Psoas muscle (tissue), 7 donors: ENCODE measurements at regions not wholly inside any gene's neighbourhood (a gene's known extent, or its start where the extent isn't known, plus 50 kb on each side); places are given as distances from the start of the nearest gene placed in this dataset.
"Not testable (repeated sequence)": the region's sequence is repeated elsewhere in the genome, so short reads cannot be mapped to it uniquely, and the experiment has no call there.

Source experiments
- ATAC-seq, 4 donors: fragments of 200-7000 bp; cut with Tn5 transposase; one replicate each; pipeline ENCODE4 v1.9.1; 2020; ENCODE audit warnings: moderate library complexity in 3 of 4, mild to moderate bottlenecking in 2 of 4
- DNase-seq, 2 donors: peaks; one replicate each; pipeline ENCODE4 v3.0.0-alpha.2; 2020
- H3K27ac ChIP-seq: fragments of 200-600 bp; one replicate; pipeline ENCODE4 v1.8.0; 2022
- H3K27me3 ChIP-seq, 3 donors: fragments of 200-600 bp in 1 of 3; one replicate each; pipeline versions ENCODE4 v1.6.1 to v1.8.0; 2013 to 2022; ENCODE audit warnings: low read length in 2 of 3, mild to moderate bottlenecking in 2 of 3, moderate library complexity in 1 of 3; ENCODE audit not compliant: insufficient read depth in 3 of 3
- H3K36me3 ChIP-seq, 2 donors: fragments of 200-600 bp in 1 of 2; one replicate each; pipeline versions ENCODE4 v1.6.1 to v1.8.0; 2013 to 2022; ENCODE audit warnings: low read depth in 1 of 2, mild to moderate bottlenecking in 1 of 2, moderate library complexity in 1 of 2; ENCODE audit not compliant: insufficient read depth in 1 of 2
- H3K4me1 ChIP-seq: fragments of 200-600 bp; one replicate; pipeline ENCODE4 v1.8.0; 2022
- H3K4me3 ChIP-seq: fragments of 200-600 bp; one replicate; pipeline ENCODE4 v1.8.0; 2022; ENCODE audit warnings: mild to moderate bottlenecking
- H3K9me3 ChIP-seq: fragments of 200-600 bp; one replicate; pipeline ENCODE4 v1.8.0; 2022
- CTCF ChIP-seq: fragments of 200-600 bp; IDR thresholded peaks from one replicate; pipeline ENCODE4 v1.8.0; 2022; ENCODE audit warnings: antibody characterized with exemption
- WGBS, 3 donors: extraction: QIAGEN DNeasy Blood & Tissue Kit; methylation state at CpG; one replicate each; pipeline versions ENCODE4 v1.1.6 to v1.1.7; 2013; 5-methylcytosine and 5-hydroxymethylcytosine counted together
- intact Hi-C, 2 donors: fragments of 100-400 bp; cut with DNase I; formaldehyde crosslinking; loops; one replicate each; pipeline versions ENCODE4 v1.11.0 to v1.14.2; 2022
- donor health status: healthy with polysubstance abuse.
- donor health status: DM: no; HTN: no; CAD: no; lungs with moderate emphysema.
- donor health status: Bipolar disorder and iron deficiency.
- donor health status: healthy.
- donor health status: DM: yes; HTN: yes; CAD: no.
- donor health status: DM: no; HTN: no; CAD: no.
- donor health status: DM: yes; HTN: yes; CAD: no.

- no peak overlapping the region for H3K4me3 ChIP-seq
- WGBS, 3 donors, result 59 to 72% (median 63%) methylated on average over 2 of the region's 2 CpGs
- TF ChIP-seq CTCF, result no peak
- H3K36me3 ChIP-seq, result no peaks in the 10 kb centered on the region
- ATAC-seq (no peak), DNase-seq (no peak)
- peaks cover 0 to 2% (median 0%) of the 10 kb centered on the region in 3 donors for H3K27me3 ChIP-seq
- H3K4me1 ChIP-seq, result no peaks in the 10 kb centered on the region
- intact Hi-C loops, result no loop called here
- H3K27ac ChIP-seq, result no peak overlapping the region
- no peaks in the 10 kb centered on the region for H3K9me3 ChIP-seq
Observed at GRCh38 chr15:81064253-81064652, 63.5 kb downstream of the TLNRD1 start.

- ATAC-seq, DNase-seq, H3K36me3 ChIP-seq, H3K27me3 ChIP-seq, H3K4me1 ChIP-seq, H3K27ac ChIP-seq, H3K9me3 ChIP-seq, H3K4me3 ChIP-seq, intact Hi-C loops: not testable (repeated sequence)
Observed at GRCh38 chr15:81067567-81067966, 66.5 kb upstream of the CFAP161 start.

- H3K27me3 ChIP-seq, result no peaks in the 10 kb centered on the region
- no peaks in the 10 kb centered on the region for H3K4me1 ChIP-seq
- H3K36me3 ChIP-seq, result no peaks in the 10 kb centered on the region
- H3K27ac ChIP-seq, result no peak overlapping the region
- intact Hi-C loops, result no loop called here
- TF ChIP-seq CTCF, result no peak
- no peak overlapping the region for H3K4me3 ChIP-seq
- ATAC-seq, result no peak
- no peak for DNase-seq
- WGBS, 3 donors, result 81 to 90% (median 83%) methylated on average over 4 of the region's 4 CpGs
- no peaks in the 10 kb centered on the region for H3K9me3 ChIP-seq
Observed at GRCh38 chr15:81068516-81068915, 65.6 kb upstream of the CFAP161 start.

GRCh38 chr15:81069356-81069755 is 64.7 kb upstream of the CFAP161 start:
- Histone ChIP-seq H3K27ac (no peak overlapping the region), H3K36me3 (no peaks in the 10 kb centered on the region), H3K27me3 (no peaks in the 10 kb centered on the region), H3K9me3 (no peaks in the 10 kb centered on the region), H3K4me3 (no peak overlapping the region), H3K4me1 (no peaks in the 10 kb centered on the region)
- no peak for ATAC-seq
- TF ChIP-seq CTCF, result no peak
- no peak for DNase-seq
- 70 to 78% (median 71%) methylated on average over 5 of the region's 5 CpGs for WGBS, 3 donors
- intact Hi-C loops, result no loop called here

- H3K27me3 ChIP-seq, result no peaks in the 10 kb centered on the region
- DNase-seq, result no peak
- no peaks in the 10 kb centered on the region for H3K9me3 ChIP-seq
- no peak overlapping the region for H3K4me3 ChIP-seq
- no peak overlapping the region for H3K27ac ChIP-seq
- no peak for TF ChIP-seq CTCF
- H3K4me1 ChIP-seq, result peaks cover 1% of the 10 kb centered on the region
- intact Hi-C loops, result no loop called here
- 70 to 78% (median 73%) methylated on average over 11 of the region's 11 CpGs for WGBS, 3 donors
- no peak for ATAC-seq
- no peaks in the 10 kb centered on the region for H3K36me3 ChIP-seq
Observed at GRCh38 chr15:81069909-81070308, 64.2 kb upstream of the CFAP161 start.
